H9 (cell line): ENCODE measurements at regions not wholly inside any gene's neighbourhood (a gene's known extent, or its start where the extent isn't known, plus 50 kb on each side); places are given as distances from the start of the nearest gene placed in this dataset.

ENCODE experiments used
- DNase-seq: peaks from one replicate; pipeline ENCODE4 v3.0.0-alpha.2; 2017
- H2AFZ ChIP-seq: one replicate; pipeline ENCODE4 v1.6.1; 2013; ENCODE audit warnings: mild to moderate bottlenecking, low read length, control low read depth, moderate library complexity
- H2AK5ac ChIP-seq: 2 replicates; pipeline ENCODE4 v1.6.1; 2013; ENCODE audit warnings: low read length, control low read depth, mixed read lengths; ENCODE audit not compliant: insufficient read length
- H2BK120ac ChIP-seq: one replicate; pipeline ENCODE4 v1.6.1; 2013; ENCODE audit warnings: low read depth, mild to moderate bottlenecking, low read length, control low read depth, inconsistent platforms; ENCODE audit not compliant: poor library complexity, severe bottlenecking
- H2BK12ac ChIP-seq: 2 replicates; pipeline ENCODE4 v1.6.1; 2013; ENCODE audit warnings: low read length, control low read depth, mixed read lengths, low read depth; ENCODE audit not compliant: insufficient read length
- H2BK15ac ChIP-seq: 2 replicates; pipeline ENCODE4 v1.6.1; 2013; ENCODE audit warnings: low read depth, low read length, control low read depth
- H2BK20ac ChIP-seq: one replicate; pipeline ENCODE4 v1.6.1; 2013; ENCODE audit warnings: low read depth, mild to moderate bottlenecking, low read length, control low read depth, inconsistent platforms; ENCODE audit not compliant: poor library complexity, severe bottlenecking
- H2BK5ac ChIP-seq: 2 replicates; pipeline ENCODE4 v1.6.1; 2013; ENCODE audit warnings: low read length, control low read depth, mixed read lengths; ENCODE audit not compliant: insufficient read length
- H3K14ac ChIP-seq: 2 replicates; pipeline ENCODE4 v1.6.1; 2013; ENCODE audit warnings: low read length, control low read depth; ENCODE audit not compliant: insufficient read depth
- H3K18ac ChIP-seq: 2 replicates; pipeline ENCODE4 v1.6.1; 2013; ENCODE audit warnings: low read depth, mild to moderate bottlenecking, mixed read lengths, low read length, control low read depth; ENCODE audit not compliant: insufficient read length
- H3K23ac ChIP-seq: 2 replicates; pipeline ENCODE4 v1.6.1; 2013; ENCODE audit warnings: low read length, control low read depth, mixed read lengths, low read depth; ENCODE audit not compliant: insufficient read length
- H3K23me2 ChIP-seq: 2 replicates; pipeline ENCODE4 v1.6.1; 2013; ENCODE audit warnings: low read depth, mild to moderate bottlenecking, mixed read lengths, low read length, control low read depth; ENCODE audit not compliant: insufficient read length, poor library complexity, severe bottlenecking
- H3K27ac ChIP-seq: 2 replicates; pipeline ENCODE4 v1.5.1; 2013; ENCODE audit warnings: low read length, control low read depth, mixed read lengths, low read depth; ENCODE audit not compliant: insufficient read length
- H3K27me3 ChIP-seq: 2 replicates; pipeline ENCODE4 v1.6.1; 2013; ENCODE audit warnings: low read length, control low read depth, inconsistent platforms; ENCODE audit not compliant: insufficient read depth
- H3K4ac ChIP-seq: 2 replicates; pipeline ENCODE4 v1.6.1; 2013; ENCODE audit warnings: low read depth, mild to moderate bottlenecking, control low read depth, inconsistent platforms, low read length, moderate library complexity
- H3K4me1 ChIP-seq: 2 replicates; pipeline ENCODE4 v1.6.1; 2013; ENCODE audit warnings: low read length, control low read depth, inconsistent platforms; ENCODE audit not compliant: insufficient read depth
- H3K4me2 ChIP-seq: 2 replicates; pipeline ENCODE4 v1.6.1; 2013; ENCODE audit warnings: low read length, control low read depth, mixed read lengths; ENCODE audit not compliant: insufficient read length, insufficient read depth
- H3K56ac ChIP-seq: 2 replicates; pipeline ENCODE4 v1.6.1; 2013; ENCODE audit warnings: low read depth, mild to moderate bottlenecking, mixed read lengths, low read length, control low read depth; ENCODE audit not compliant: insufficient read length
- H3K79me1 ChIP-seq: 2 replicates; pipeline ENCODE4 v1.6.1; 2013; ENCODE audit warnings: low read depth, mild to moderate bottlenecking, moderate library complexity, low read length, control low read depth, inconsistent platforms; ENCODE audit not compliant: insufficient read depth, poor library complexity, severe bottlenecking
- H3K79me2 ChIP-seq: 2 replicates; pipeline ENCODE4 v1.6.1; 2013; ENCODE audit warnings: low read length, control low read depth, inconsistent platforms; ENCODE audit not compliant: insufficient read depth
- H3K9ac ChIP-seq: 2 replicates; pipeline ENCODE4 v1.6.1; 2013; ENCODE audit warnings: low read length, control low read depth, mixed read lengths; ENCODE audit not compliant: insufficient read length; ENCODE audit errors: extremely low read depth
- H3K9me3 ChIP-seq: one replicate; pipeline ENCODE4 v1.6.1; 2013; ENCODE audit warnings: low read depth, low read length, inconsistent platforms; ENCODE audit not compliant: control insufficient read depth
- H3T11ph ChIP-seq: one replicate; pipeline ENCODE4 v1.6.1; 2013; ENCODE audit warnings: mild to moderate bottlenecking, low read length, control low read depth, inconsistent platforms
- H4K20me1 ChIP-seq: one replicate; pipeline ENCODE4 v1.6.1; 2013; ENCODE audit not compliant: control insufficient read depth, insufficient read length, insufficient read depth
- H4K5ac ChIP-seq: 2 replicates; pipeline ENCODE4 v1.6.1; 2013; ENCODE audit warnings: low read depth, mild to moderate bottlenecking, mixed read lengths, low read length, control low read depth; ENCODE audit not compliant: insufficient read length
- H4K8ac ChIP-seq: replicated peaks from 2 replicates; pipeline ENCODE4 v1.6.1; 2013; ENCODE audit warnings: low read length, control low read depth, mixed read lengths, low read depth; ENCODE audit not compliant: insufficient read length
- H4K91ac ChIP-seq: 2 replicates; pipeline ENCODE4 v1.6.1; 2013; ENCODE audit warnings: low read depth, mild to moderate bottlenecking, moderate library complexity, mixed read lengths, low read length, control low read depth; ENCODE audit not compliant: insufficient read length
- H3K27ac Mint-ChIP-seq, 3 experiments: 2 replicates in 2 of 3; 3 replicates in 1 of 3; pipeline ENCODE4 v1.8.0; 2020 to 2021; ENCODE audit warnings: mixed read lengths in 3 of 3, mild to moderate bottlenecking in 1 of 3, moderate library complexity in 1 of 3
- H3K27me3 Mint-ChIP-seq: 2 replicates; pipeline ENCODE4 v1.8.0; 2021; ENCODE audit warnings: low read depth, mild to moderate bottlenecking, moderate library complexity, mixed read lengths
- H3K36me3 Mint-ChIP-seq, 3 experiments: 2 replicates in 2 of 3; 3 replicates in 1 of 3; pipeline ENCODE4 v1.8.0; 2020 to 2021; ENCODE audit warnings: low read depth in 3 of 3, mixed read lengths in 3 of 3; ENCODE audit not compliant: insufficient read depth in 1 of 3
- H3K4me1 Mint-ChIP-seq, 2 experiments: 2 replicates each; pipeline ENCODE4 v1.8.0; 2020; ENCODE audit warnings: mixed read lengths in 2 of 2
- H3K4me3 Mint-ChIP-seq, 2 experiments: 2 replicates in 1 of 2; 3 replicates in 1 of 2; pipeline ENCODE4 v1.8.0; 2020 to 2021; ENCODE audit warnings: mild to moderate bottlenecking in 2 of 2, mixed read lengths in 2 of 2, moderate library complexity in 1 of 2
- H3K9me3 Mint-ChIP-seq, 2 experiments: 2 replicates in 1 of 2; 3 replicates in 1 of 2; pipeline ENCODE4 v1.8.0; 2020; ENCODE audit warnings: mild to moderate bottlenecking in 2 of 2, mixed read lengths in 2 of 2, moderate library complexity in 1 of 2
- WGBS: extraction: QIAGEN DNeasy Blood & Tissue Kit; methylation state at CpG from one replicate; pipeline ENCODE4 v1.1.7; 2013; ENCODE audit warnings: missing lambda C conversion rate, low lambda C conversion rate, mixed read lengths; ENCODE audit not compliant: insufficient read length; ENCODE audit errors: extremely low coverage; 5-methylcytosine and 5-hydroxymethylcytosine counted together
- TF ChIP-seq, protein P1 (sequence below): fragments of 200-600 bp; sonication (generic); conservative IDR thresholded peaks from 3 replicates; pipeline ENCODE4 v1.8.0; 2021; ENCODE audit warnings: antibody characterized with exemption, mild to moderate bottlenecking

DNA sequence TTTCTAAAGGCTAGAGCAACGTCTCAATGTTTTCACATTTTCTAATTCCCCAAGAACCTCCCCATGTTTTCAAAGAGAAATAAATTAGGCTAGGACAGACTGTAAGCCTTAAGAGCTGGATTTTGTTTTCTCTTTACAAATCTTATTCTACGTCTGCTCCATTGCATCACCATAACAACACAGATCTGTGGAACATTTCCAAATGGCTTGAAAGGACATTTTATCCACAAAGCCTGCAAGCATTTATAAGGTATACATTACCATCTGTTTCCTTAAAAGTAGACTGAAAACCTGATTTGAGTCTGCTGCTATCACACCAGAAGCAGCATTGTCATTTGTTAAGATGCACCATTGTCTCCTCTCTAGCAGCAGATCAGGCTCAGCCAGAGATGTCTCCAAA lies 115.3 kb upstream of the PLEKHA5 start:
- Histone ChIP-seq H2AFZ (no peak overlapping the region), H3K79me1 (no peaks in the 10 kb centered on the region)
- no CpG with 5 or more reads among the region's 2 CpGs for WGBS

More for the DNA sequence above, 115.3 kb upstream of the PLEKHA5 start:
- Histone ChIP-seq H3K4me1 (no peaks in the 10 kb centered on the region; the same call in 1 of the 2 replicates), H2BK20ac (no peak overlapping the region), H2AK5ac (no peak overlapping the region), H2BK12ac (no peak overlapping the region), H3K23me2 (no peaks in the 10 kb centered on the region), H3K4me2 (no peak overlapping the region), H3K79me2 (no peaks in the 10 kb centered on the region), H4K91ac (no peak overlapping the region), H2BK5ac (no peak overlapping the region), H3K4ac (no peak overlapping the region), H3K27ac (no peak overlapping the region), H3K9me3 (no peaks in the 10 kb centered on the region), H2BK120ac (no peak overlapping the region), H3K14ac (no peak overlapping the region), H3K18ac (no peak overlapping the region), H3K56ac (no peak overlapping the region), H4K20me1 (no peaks in the 10 kb centered on the region), H3K27me3 (no peaks in the 10 kb centered on the region), H4K8ac (no peak overlapping the region), H3K23ac (no peak overlapping the region), H3K9ac (no peak overlapping the region), H2BK15ac (no peak overlapping the region), H4K5ac (no peak overlapping the region), H3T11ph (no peak overlapping the region)
- Mint-ChIP-seq H3K36me3 (no peaks in the 10 kb centered on the region), H3K9me3 (no peaks in the 10 kb centered on the region), H3K4me1 (peaks cover 23 to 38% of the 10 kb centered on the region in 2 experiments), H3K4me3 (no peak overlapping the region), H3K27me3 (no peaks in the 10 kb centered on the region; the same call in 1 of the 2 replicates), H3K27ac (no peak overlapping the region)
- DNase-seq: no peak
- TF ChIP-seq, protein P1, sequence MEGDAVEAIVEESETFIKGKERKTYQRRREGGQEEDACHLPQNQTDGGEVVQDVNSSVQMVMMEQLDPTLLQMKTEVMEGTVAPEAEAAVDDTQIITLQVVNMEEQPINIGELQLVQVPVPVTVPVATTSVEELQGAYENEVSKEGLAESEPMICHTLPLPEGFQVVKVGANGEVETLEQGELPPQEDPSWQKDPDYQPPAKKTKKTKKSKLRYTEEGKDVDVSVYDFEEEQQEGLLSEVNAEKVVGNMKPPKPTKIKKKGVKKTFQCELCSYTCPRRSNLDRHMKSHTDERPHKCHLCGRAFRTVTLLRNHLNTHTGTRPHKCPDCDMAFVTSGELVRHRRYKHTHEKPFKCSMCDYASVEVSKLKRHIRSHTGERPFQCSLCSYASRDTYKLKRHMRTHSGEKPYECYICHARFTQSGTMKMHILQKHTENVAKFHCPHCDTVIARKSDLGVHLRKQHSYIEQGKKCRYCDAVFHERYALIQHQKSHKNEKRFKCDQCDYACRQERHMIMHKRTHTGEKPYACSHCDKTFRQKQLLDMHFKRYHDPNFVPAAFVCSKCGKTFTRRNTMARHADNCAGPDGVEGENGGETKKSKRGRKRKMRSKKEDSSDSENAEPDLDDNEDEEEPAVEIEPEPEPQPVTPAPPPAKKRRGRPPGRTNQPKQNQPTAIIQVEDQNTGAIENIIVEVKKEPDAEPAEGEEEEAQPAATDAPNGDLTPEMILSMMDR: no peak
